Transverse colon (tissue), 4 donors: ENCODE measurements at regions not wholly inside any gene's neighbourhood (a gene's known extent, or its start where the extent isn't known, plus 50 kb on each side); places are given as distances from the start of the nearest gene placed in this dataset.

Experiments
- EP300 ChIP-seq: sonication (generic); formaldehyde crosslinking; IDR thresholded peaks from one replicate; pipeline ENCODE4 v1.6.1; 2017; ENCODE audit warnings: antibody characterized with exemption, low read depth
- POLR2A ChIP-seq: fragments of 450-650 bp; IDR thresholded peaks from one replicate; pipeline ENCODE4 v1.6.1; 2016; ENCODE audit warnings: antibody characterized with exemption, mild to moderate bottlenecking, moderate library complexity
- POLR2AphosphoS5 ChIP-seq, 3 donors: sonication (generic); formaldehyde crosslinking; IDR thresholded peaks; one replicate each; pipeline ENCODE4 v1.6.1; 2016; ENCODE audit warnings: antibody characterized with exemption in 3 of 3
- TF ChIP-seq, protein P1 (sequence below), 5 experiments: fragments of 200-600 bp in 3 of 5; fragments of 450-650 bp in 2 of 5; sonication (generic) in 3 of 5; IDR thresholded peaks; 1 replicate in 2 of 5; 2 replicates in 3 of 5; pipeline ENCODE4 v1.5.1; 2016 to 2017; ENCODE audit warnings: antibody characterized with exemption in 5 of 5, inconsistent platforms in 3 of 5, mild to moderate bottlenecking in 2 of 5, moderate library complexity in 1 of 5

DNA sequence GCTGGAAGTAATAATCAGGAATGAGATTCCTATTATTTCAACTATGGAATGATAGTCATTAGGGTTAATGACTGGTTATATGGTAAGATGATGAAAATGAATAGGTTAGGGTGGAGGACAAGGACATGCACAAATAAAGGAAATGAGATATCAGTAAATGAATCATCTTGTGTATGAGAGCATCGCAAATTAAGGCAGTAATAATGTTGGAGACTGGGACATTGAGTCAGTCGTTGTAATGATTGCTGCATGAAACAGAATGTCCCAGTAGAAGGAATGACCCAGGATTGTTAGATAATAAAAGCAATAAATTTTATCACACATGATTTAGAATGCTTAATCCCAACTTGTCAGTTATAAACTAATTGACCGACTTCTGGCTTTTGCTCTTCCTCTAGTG, 1733.7 kb upstream of the PCDH20 start:
- TF ChIP-seq, protein P1, sequence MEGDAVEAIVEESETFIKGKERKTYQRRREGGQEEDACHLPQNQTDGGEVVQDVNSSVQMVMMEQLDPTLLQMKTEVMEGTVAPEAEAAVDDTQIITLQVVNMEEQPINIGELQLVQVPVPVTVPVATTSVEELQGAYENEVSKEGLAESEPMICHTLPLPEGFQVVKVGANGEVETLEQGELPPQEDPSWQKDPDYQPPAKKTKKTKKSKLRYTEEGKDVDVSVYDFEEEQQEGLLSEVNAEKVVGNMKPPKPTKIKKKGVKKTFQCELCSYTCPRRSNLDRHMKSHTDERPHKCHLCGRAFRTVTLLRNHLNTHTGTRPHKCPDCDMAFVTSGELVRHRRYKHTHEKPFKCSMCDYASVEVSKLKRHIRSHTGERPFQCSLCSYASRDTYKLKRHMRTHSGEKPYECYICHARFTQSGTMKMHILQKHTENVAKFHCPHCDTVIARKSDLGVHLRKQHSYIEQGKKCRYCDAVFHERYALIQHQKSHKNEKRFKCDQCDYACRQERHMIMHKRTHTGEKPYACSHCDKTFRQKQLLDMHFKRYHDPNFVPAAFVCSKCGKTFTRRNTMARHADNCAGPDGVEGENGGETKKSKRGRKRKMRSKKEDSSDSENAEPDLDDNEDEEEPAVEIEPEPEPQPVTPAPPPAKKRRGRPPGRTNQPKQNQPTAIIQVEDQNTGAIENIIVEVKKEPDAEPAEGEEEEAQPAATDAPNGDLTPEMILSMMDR (IDR thresholded peaks at IDR 0.05) = no peak
- TF ChIP-seq POLR2AphosphoS5 (IDR thresholded peaks at IDR 0.05) = no peak
- TF ChIP-seq EP300 = no peak
- TF ChIP-seq POLR2A = no peak
